NB4 (cell line): ENCODE measurements at regions not wholly inside any gene's neighbourhood (a gene's known extent, or its start where the extent isn't known, plus 50 kb on each side); places are given as distances from the start of the nearest gene placed in this dataset.

Source experiments
- DNase-seq: peaks from one replicate; pipeline ENCODE4 v3.0.0; 2010; ENCODE audit warnings: low read depth
- H3K4me3 ChIP-seq: one replicate; pipeline ENCODE4 v1.5.1; 2011; ENCODE audit warnings: mild to moderate bottlenecking, low read depth, low read length, moderate library complexity
- MYC ChIP-seq: IDR thresholded peaks from 2 replicates; pipeline ENCODE4 v1.6.1; 2011; ENCODE audit warnings: low read depth, low read length
- POLR2A ChIP-seq: IDR thresholded peaks from 2 replicates; pipeline ENCODE4 v1.6.1; 2011; ENCODE audit warnings: mild to moderate bottlenecking; ENCODE audit not compliant: insufficient read length; ENCODE audit errors: extremely low read depth
- TF ChIP-seq, protein P1 (sequence below): IDR thresholded peaks from one replicate; pipeline ENCODE4 v1.5.1; 2012; ENCODE audit warnings: low read depth, low read length
- TF ChIP-seq, protein P2 (sequence below): IDR thresholded peaks from 2 replicates; pipeline ENCODE4 v1.6.1; 2011; ENCODE audit warnings: low read depth, low read length

- no peak overlapping the region for H3K4me3 ChIP-seq
- TF ChIP-seq, protein P1, sequence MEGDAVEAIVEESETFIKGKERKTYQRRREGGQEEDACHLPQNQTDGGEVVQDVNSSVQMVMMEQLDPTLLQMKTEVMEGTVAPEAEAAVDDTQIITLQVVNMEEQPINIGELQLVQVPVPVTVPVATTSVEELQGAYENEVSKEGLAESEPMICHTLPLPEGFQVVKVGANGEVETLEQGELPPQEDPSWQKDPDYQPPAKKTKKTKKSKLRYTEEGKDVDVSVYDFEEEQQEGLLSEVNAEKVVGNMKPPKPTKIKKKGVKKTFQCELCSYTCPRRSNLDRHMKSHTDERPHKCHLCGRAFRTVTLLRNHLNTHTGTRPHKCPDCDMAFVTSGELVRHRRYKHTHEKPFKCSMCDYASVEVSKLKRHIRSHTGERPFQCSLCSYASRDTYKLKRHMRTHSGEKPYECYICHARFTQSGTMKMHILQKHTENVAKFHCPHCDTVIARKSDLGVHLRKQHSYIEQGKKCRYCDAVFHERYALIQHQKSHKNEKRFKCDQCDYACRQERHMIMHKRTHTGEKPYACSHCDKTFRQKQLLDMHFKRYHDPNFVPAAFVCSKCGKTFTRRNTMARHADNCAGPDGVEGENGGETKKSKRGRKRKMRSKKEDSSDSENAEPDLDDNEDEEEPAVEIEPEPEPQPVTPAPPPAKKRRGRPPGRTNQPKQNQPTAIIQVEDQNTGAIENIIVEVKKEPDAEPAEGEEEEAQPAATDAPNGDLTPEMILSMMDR: no peak
- no peak for TF ChIP-seq POLR2A
- DNase-seq: no peak
These were observed 727.0 kb downstream of the C12orf50 start for GRCh38 chr12:87302126-87302745.

DNA sequence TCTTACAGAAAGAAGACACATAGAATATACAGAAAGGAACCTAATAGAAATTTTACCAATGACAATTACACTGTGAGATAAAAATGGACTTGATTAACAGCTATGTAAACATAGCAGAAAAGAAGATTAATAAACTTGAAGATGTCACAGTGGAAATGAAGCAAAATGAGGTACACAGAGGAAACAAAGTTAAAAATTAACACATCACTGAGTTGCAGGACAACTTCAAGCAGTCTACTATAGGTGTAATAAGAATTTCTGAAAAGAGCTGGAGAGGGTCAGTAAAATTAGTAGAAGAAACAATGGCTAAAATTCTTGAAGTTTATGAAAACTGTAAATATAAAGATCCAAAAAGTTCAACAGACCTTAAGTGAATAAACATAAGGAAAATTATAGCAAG is 738.7 kb downstream of the C12orf50 start:
- TF ChIP-seq POLR2A (no peak), MYC (no peak)
- TF ChIP-seq, protein P1: no peak
- TF ChIP-seq, protein P2, sequence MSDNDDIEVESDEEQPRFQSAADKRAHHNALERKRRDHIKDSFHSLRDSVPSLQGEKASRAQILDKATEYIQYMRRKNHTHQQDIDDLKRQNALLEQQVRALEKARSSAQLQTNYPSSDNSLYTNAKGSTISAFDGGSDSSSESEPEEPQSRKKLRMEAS: no peak
- no peak overlapping the region for H3K4me3 ChIP-seq
- no peak for DNase-seq

- no peak overlapping the region for H3K4me3 ChIP-seq
- no peak for DNase-seq
- TF ChIP-seq POLR2A (no peak), MYC (no peak)
- TF ChIP-seq, protein P2: no peak
- TF ChIP-seq, protein P1: no peak
These were observed 745.3 kb downstream of the C12orf50 start for GRCh38 chr12:87283886-87284285.

GRCh38 chr12:87283111-87283510 is 746.1 kb downstream of the C12orf50 start:
- H3K4me3 ChIP-seq: no peak overlapping the region
- no peak for DNase-seq
- TF ChIP-seq, protein P2: no peak
- TF ChIP-seq, protein P1: no peak
- no peak for TF ChIP-seq MYC

DNA sequence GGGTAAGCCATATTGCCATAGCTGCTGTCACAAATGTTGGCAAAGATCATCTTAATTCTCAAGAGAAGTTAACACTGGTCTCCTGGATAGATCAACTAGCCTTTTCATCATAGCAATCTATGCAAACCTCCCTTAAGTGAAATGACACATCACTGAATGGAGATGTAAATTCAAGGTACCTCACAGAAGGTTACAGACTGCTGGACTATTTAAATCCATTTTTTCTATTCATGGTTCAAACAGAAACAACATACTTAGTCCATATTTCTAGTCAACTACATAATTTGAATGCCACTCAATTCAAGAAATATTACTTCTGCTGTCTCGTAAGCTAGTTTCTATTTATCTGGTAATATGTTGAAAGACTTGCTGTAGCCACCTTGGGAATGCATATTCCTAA is 748.3 kb downstream of the C12orf50 start:
- no peak for TF ChIP-seq POLR2A
- no peak for TF ChIP-seq MYC
- TF ChIP-seq, protein P2: no peak
- TF ChIP-seq, protein P1: no peak
- H3K4me3 ChIP-seq: no peak overlapping the region
- no peak for DNase-seq

DNA sequence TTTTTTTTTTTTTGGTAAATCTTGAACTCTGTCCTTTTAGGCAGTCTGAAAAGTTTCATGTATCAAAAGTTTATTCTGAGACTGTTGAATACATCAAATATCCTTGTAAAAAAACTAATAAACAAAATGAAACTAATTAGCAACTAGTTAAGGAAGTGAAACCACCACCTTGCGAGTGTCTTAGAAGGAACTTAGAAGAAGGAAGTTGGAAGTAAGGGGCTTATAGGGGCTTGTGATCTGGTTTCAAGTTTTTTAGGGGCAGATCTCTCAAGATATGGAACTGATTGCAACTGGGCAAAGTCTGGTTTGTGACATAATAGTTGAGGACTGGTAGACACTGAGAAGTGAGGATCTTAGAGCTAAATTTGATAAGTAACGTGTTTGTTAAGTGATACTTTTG is 748.8 kb downstream of the C12orf50 start:
- no peak overlapping the region for H3K4me3 ChIP-seq
- DNase-seq: peak; percentile 48
- TF ChIP-seq POLR2A: no peak
- TF ChIP-seq, protein P2: no peak
- TF ChIP-seq MYC: no peak
- TF ChIP-seq, protein P1: no peak
